NCI-H1930 (cell line): ENCODE measurements at regions not wholly inside any gene's neighbourhood (a gene's known extent, or its start where the extent isn't known, plus 50 kb on each side); places are given as distances from the start of the nearest gene placed in this dataset.

Experiments used
- DNase-seq, 2 experiments: peaks; one replicate each; lab custom pipeline; 2025; lab: John Stamatoyannopoulos, UW

GRCh38 chr4:60173103-60173502 is 1027.0 kb upstream of the ADGRL3 start:
- DNase-seq, result no peak

- DNase-seq, result no peak
Measured at GRCh38 chr4:60173718-60174117, 1026.4 kb upstream of the ADGRL3 start.

- no peak for DNase-seq
Measured at GRCh38 chr4:60175241-60175640, 1024.9 kb upstream of the ADGRL3 start.

- no peak for DNase-seq
Measured at GRCh38 chr4:60187428-60187827, 1012.7 kb upstream of the ADGRL3 start.

- no peak for DNase-seq
Measured at GRCh38 chr4:60189286-60189685, 1010.8 kb upstream of the ADGRL3 start.

- no peak for DNase-seq
Measured at GRCh38 chr4:60194214-60194613, 1005.9 kb upstream of the ADGRL3 start.

- DNase-seq, result no peak
Measured at GRCh38 chr4:60195256-60195655, 1004.9 kb upstream of the ADGRL3 start.

- DNase-seq, result peak in 1 of 2 experiments; percentile 5
Measured at GRCh38 chr4:60201052-60201673, 999.0 kb upstream of the ADGRL3 start.

- no peak for DNase-seq
Measured at GRCh38 chr4:60209588-60209987, 990.5 kb upstream of the ADGRL3 start.

- no peak for DNase-seq
Measured at GRCh38 chr4:60215906-60216305, 984.2 kb upstream of the ADGRL3 start.

- no peak for DNase-seq
Measured at GRCh38 chr4:60216752-60217151, 983.4 kb upstream of the ADGRL3 start.

- DNase-seq, result no peak
Measured at GRCh38 chr4:60221866-60222265, 978.3 kb upstream of the ADGRL3 start.

GRCh38 chr4:60223208-60223923 is 976.8 kb upstream of the ADGRL3 start:
- no peak for DNase-seq

- no peak for DNase-seq
Measured at GRCh38 chr4:60241866-60242265, 958.3 kb upstream of the ADGRL3 start.

GRCh38 chr4:60249784-60250183 is 950.3 kb upstream of the ADGRL3 start:
- DNase-seq, result no peak

- no peak for DNase-seq
Measured at GRCh38 chr4:60250657-60251056, 949.5 kb upstream of the ADGRL3 start.

GRCh38 chr4:60259781-60260180 is 940.3 kb upstream of the ADGRL3 start:
- peak; percentile 1 to 25 for DNase-seq

- DNase-seq, result no peak
Measured at GRCh38 chr4:60266505-60266904, 933.6 kb upstream of the ADGRL3 start.

GRCh38 chr4:60296386-60296785 is 903.7 kb upstream of the ADGRL3 start:
- DNase-seq, result no peak

- no peak for DNase-seq
Measured at GRCh38 chr4:60313611-60314178, 886.4 kb upstream of the ADGRL3 start.

- DNase-seq, result no peak
Measured at GRCh38 chr4:60314416-60314815, 885.7 kb upstream of the ADGRL3 start.

- no peak for DNase-seq
Measured at GRCh38 chr4:60315586-60315985, 884.5 kb upstream of the ADGRL3 start.

- DNase-seq, result no peak
Measured at GRCh38 chr4:60326735-60327134, 873.4 kb upstream of the ADGRL3 start.

GRCh38 chr4:60327651-60328050 is 872.5 kb upstream of the ADGRL3 start:
- DNase-seq, result no peak
